HepG2 (cell line): ENCODE measurements at regions not wholly inside any gene's neighbourhood (a gene's known extent, or its start where the extent isn't known, plus 50 kb on each side); places are given as distances from the start of the nearest gene placed in this dataset.
"Not testable (repeated sequence)": the region's sequence is repeated elsewhere in the genome, so short reads cannot be mapped to it uniquely, and the experiment has no call there.

Source experiments
- ATAC-seq: fragments of 200-7000 bp; cut with Tn5 transposase; 3 replicates; pipeline ENCODE4 v1.9.1; 2020; ENCODE audit warnings: mild to moderate bottlenecking, moderate library complexity
- BruUV-seq: library from RNA; stranded (reverse); fragments of 400-500 nt; replicated peaks from 2 replicates; lab custom pipeline; 2021; lab: Mats Ljungman, UMichigan
- CTCF ChIA-PET: fragments of 300-600 bp; formaldehyde crosslinking; extraction: SDS; loops from one replicate; lab custom pipeline; 2021; ENCODE audit warnings: low total read pairs, inconsistent platforms, low intra/inter-chr PET ratio; lab: Yijun Ruan, JAX
- POLR2A ChIA-PET: fragments of 350-600 bp; sonication (Branson Sonifier 250); formaldehyde crosslinking; loops from one replicate; lab custom pipeline; 2020; ENCODE audit warnings: antibody characterized with exemption, inconsistent platforms; lab: Yijun Ruan, JAX
- DNase-seq: peaks from one replicate; pipeline ENCODE4 v3.0.0-alpha.2; 2015; ENCODE audit warnings: low spot score
- FAIRE-seq: peaks from 3 replicates; lab custom pipeline; 2011; peaks lifted over from hg19 to GRCh38; lab: Jason Lieb, UNC
- H2AFZ ChIP-seq: one replicate; pipeline ENCODE4 v1.6.1; 2011; ENCODE audit warnings: low read length, inconsistent platforms
- H3K27ac ChIP-seq: fragments of 300-600 bp; 3 replicates; pipeline ENCODE4 v1.8.0; 2011; ENCODE audit warnings: mixed run types, mild to moderate bottlenecking, mixed read lengths, low read length, inconsistent platforms; ENCODE audit not compliant: insufficient read depth; ENCODE audit errors: extremely low read length
- H3K27me3 ChIP-seq, 2 experiments: fragments of 200-600 bp in 1 of 2; 2 replicates in 1 of 2; 3 replicates in 1 of 2; pipeline versions ENCODE4 v1.6.0 to v1.8.0; 2011; ENCODE audit warnings: low read length in 2 of 2, mild to moderate bottlenecking in 2 of 2, moderate library complexity in 2 of 2, inconsistent platforms in 1 of 2; ENCODE audit not compliant: insufficient read depth in 2 of 2, control insufficient read depth in 1 of 2
- H3K36me3 ChIP-seq, 2 experiments: fragments of 200-600 bp in 1 of 2; replicated peaks in 1 of 2; 2 replicates in 1 of 2; 3 replicates in 1 of 2; pipeline versions ENCODE4 v1.5.1 to v1.8.0; 2011; ENCODE audit warnings: low read length in 2 of 2, inconsistent platforms in 1 of 2; ENCODE audit not compliant: insufficient read depth in 2 of 2, control insufficient read depth in 1 of 2
- H3K4me1 ChIP-seq: 2 replicates; pipeline ENCODE4 v1.5.1; 2012; ENCODE audit warnings: low read length, inconsistent platforms; ENCODE audit not compliant: insufficient read depth
- H3K4me2 ChIP-seq: 2 replicates; pipeline ENCODE4 v1.6.0; 2011; ENCODE audit warnings: low read depth, low read length, inconsistent platforms
- H3K4me3 ChIP-seq, 3 experiments: fragments of 200-600 bp in 1 of 3; sonication (generic), shearing (Covaris generic) in 1 of 3; replicated peaks in 1 of 3; 2 replicates each; pipeline ENCODE4 v1.5.1; 2011 to 2016; ENCODE audit warnings: low read length in 3 of 3, inconsistent platforms in 2 of 3, low read depth in 2 of 3, mild to moderate bottlenecking in 2 of 3, control low read depth in 1 of 3, mixed read lengths in 1 of 3; ENCODE audit not compliant: insufficient read depth in 1 of 3
- H3K79me2 ChIP-seq: one replicate; pipeline ENCODE4 v1.6.1; 2011; ENCODE audit warnings: low read length, inconsistent platforms; ENCODE audit not compliant: insufficient read depth
- H3K9ac ChIP-seq: 2 replicates; pipeline ENCODE4 v1.6.0; 2011; ENCODE audit warnings: mild to moderate bottlenecking, low read depth, low read length, inconsistent platforms; ENCODE audit not compliant: insufficient read depth
- H3K9me3 ChIP-seq: 2 replicates; pipeline ENCODE4 v1.5.1; 2012; ENCODE audit warnings: mild to moderate bottlenecking, low read length
- H4K20me1 ChIP-seq: 2 replicates; pipeline ENCODE4 v1.6.0; 2011; ENCODE audit warnings: inconsistent platforms, mild to moderate bottlenecking, low read length, moderate library complexity; ENCODE audit not compliant: insufficient read depth
- BHLHE40 ChIP-seq: IDR thresholded peaks from 2 replicates; pipeline ENCODE4 v1.6.1; 2011; ENCODE audit warnings: low read length, improper control_type of control experiment
- NFE2 ChIP-seq: sonication (generic); formaldehyde crosslinking; IDR thresholded peaks from 2 replicates; pipeline ENCODE4 v1.4.0; 2020; ENCODE audit warnings: missing genetic modification reagents
- RXRB ChIP-seq: IDR thresholded peaks from 2 replicates; pipeline ENCODE4 v1.6.1; 2016; ENCODE audit warnings: borderline replicate concordance, missing genetic modification reagents, missing compliant biosample characterization
- TCF7L2 ChIP-seq: IDR thresholded peaks from 2 replicates; pipeline ENCODE4 v1.6.1; 2011; ENCODE audit warnings: mild to moderate bottlenecking, low read depth, low read length, moderate library complexity
- YEATS4 ChIP-seq: sonication (generic); formaldehyde crosslinking; IDR thresholded peaks from 2 replicates; pipeline ENCODE4 v1.4.0; 2020; ENCODE audit warnings: missing genetic modification reagents, borderline replicate concordance
- ZNF331 ChIP-seq: sonication (generic); formaldehyde crosslinking; IDR thresholded peaks from 2 replicates; pipeline ENCODE4 v1.4.0; 2020; ENCODE audit warnings: missing genetic modification reagents
- ZNF75D ChIP-seq: sonication (generic); formaldehyde crosslinking; IDR thresholded peaks from 2 replicates; pipeline ENCODE4 v1.8.1; 2023; ENCODE audit warnings: missing genetic modification reagents, mild to moderate bottlenecking, borderline replicate concordance
- WGBS: methylation state at CpG from one replicate; pipeline ENCODE4 v1.1.6; 2017; ENCODE audit warnings: low lambda C conversion rate; 5-methylcytosine and 5-hydroxymethylcytosine counted together
- in situ Hi-C: cut with HindIII; loops from 2 replicates; pipeline ENCODE4 v1.10.0; 2017; ENCODE audit warnings: low pct_unique_long_range_greater_than_20kb; ENCODE audit not compliant: extremely low pct_ligation_motif_present
- intact Hi-C: fragments of 100-400 bp; cut with micrococcal nuclease; formaldehyde crosslinking; loops from one replicate; pipeline ENCODE4 v1.10.0; 2022; ENCODE audit not compliant: unreplicated experiment
- TF ChIP-seq, protein P1 (sequence below): sonication (generic); formaldehyde crosslinking; IDR thresholded peaks from 2 replicates; pipeline ENCODE4 v1.4.0; 2020; ENCODE audit warnings: missing genetic modification reagents, borderline replicate concordance
- TF ChIP-seq, protein P2 (sequence below): sonication (generic); formaldehyde crosslinking; IDR thresholded peaks from 2 replicates; pipeline ENCODE4 v1.4.0; 2020; ENCODE audit warnings: missing genetic modification reagents

DNA sequence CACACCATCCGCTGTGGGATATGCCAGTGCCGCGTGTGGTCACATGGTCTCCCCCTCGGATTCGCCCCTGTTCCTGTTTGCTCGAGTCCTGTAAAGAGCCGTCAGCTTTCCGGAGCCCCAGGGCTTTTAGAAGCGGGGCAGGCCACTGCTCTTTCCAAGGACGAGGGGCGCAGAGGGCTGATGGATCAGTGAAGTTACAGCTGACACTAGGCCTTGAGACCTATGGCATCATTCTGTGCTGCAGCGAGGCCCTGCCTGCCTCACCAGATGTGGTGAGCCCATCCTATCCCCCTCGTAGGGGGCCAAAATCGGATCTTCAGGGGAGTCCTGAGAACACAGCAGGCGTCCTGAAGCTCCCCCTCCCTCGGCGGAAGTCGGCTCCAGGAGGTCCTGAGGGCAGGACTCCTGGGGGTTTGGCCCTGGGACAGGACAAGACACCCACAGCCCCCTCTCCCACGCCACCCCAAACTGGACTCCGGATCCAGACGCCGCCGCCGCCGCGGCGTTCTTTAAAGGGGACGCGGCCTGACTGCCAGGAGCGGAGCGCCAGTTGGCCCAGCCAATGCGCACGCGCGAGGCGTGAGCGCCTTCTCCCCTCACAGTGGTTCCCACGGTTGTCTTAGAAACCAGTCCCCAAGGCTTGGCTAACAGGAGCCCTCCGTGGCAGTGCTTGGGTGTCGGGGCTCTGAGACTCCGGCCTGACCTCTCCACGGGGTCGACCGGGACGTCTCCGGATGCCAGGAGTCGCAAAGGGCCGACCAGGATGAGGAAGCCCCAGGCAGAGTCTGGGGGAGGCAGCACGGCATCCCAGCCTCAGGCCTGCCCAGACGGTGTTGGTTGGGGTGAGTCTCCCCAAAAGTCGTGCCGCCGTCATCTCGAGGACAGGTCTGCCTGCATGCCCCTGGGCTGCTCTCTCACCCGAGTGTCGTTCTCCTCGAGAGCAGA, 371.7 kb downstream of the ZNF716 start:
- BruUV-seq, result no TSS peak
- H2AFZ ChIP-seq, result no peak overlapping the region
- H3K27ac ChIP-seq, result no peak overlapping the region
- H3K27me3 ChIP-seq, result no peaks in the 10 kb centered on the region
- TF ChIP-seq YEATS4 (no peak), ZNF75D (CRISPR knock-in tag) (no peak), ZNF331 (CRISPR knock-in tag) (no peak), NFE2 (no peak), RXRB (CRISPR knock-in tag) (no peak), TCF7L2 (no peak), BHLHE40 (no peak)
- TF ChIP-seq, protein P1, sequence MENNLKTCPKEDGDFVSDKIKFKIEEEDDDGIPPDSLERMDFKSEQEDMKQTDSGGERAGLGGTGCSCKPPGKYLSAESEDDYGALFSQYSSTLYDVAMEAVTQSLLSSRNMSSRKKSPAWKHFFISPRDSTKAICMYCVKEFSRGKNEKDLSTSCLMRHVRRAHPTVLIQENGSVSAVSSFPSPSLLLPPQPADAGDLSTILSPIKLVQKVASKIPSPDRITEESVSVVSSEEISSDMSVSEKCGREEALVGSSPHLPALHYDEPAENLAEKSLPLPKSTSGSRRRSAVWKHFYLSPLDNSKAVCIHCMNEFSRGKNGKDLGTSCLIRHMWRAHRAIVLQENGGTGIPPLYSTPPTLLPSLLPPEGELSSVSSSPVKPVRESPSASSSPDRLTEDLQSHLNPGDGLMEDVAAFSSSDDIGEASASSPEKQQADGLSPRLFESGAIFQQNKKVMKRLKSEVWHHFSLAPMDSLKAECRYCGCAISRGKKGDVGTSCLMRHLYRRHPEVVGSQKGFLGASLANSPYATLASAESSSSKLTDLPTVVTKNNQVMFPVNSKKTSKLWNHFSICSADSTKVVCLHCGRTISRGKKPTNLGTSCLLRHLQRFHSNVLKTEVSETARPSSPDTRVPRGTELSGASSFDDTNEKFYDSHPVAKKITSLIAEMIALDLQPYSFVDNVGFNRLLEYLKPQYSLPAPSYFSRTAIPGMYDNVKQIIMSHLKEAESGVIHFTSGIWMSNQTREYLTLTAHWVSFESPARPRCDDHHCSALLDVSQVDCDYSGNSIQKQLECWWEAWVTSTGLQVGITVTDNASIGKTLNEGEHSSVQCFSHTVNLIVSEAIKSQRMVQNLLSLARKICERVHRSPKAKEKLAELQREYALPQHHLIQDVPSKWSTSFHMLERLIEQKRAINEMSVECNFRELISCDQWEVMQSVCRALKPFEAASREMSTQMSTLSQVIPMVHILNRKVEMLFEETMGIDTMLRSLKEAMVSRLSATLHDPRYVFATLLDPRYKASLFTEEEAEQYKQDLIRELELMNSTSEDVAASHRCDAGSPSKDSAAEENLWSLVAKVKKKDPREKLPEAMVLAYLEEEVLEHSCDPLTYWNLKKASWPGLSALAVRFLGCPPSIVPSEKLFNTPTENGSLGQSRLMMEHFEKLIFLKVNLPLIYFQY, result no peak
- TF ChIP-seq, protein P2, sequence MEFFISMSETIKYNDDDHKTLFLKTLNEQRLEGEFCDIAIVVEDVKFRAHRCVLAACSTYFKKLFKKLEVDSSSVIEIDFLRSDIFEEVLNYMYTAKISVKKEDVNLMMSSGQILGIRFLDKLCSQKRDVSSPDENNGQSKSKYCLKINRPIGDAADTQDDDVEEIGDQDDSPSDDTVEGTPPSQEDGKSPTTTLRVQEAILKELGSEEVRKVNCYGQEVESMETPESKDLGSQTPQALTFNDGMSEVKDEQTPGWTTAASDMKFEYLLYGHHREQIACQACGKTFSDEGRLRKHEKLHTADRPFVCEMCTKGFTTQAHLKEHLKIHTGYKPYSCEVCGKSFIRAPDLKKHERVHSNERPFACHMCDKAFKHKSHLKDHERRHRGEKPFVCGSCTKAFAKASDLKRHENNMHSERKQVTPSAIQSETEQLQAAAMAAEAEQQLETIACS (CRISPR knock-in tag), result no peak
- H3K9me3 ChIP-seq, result peaks cover 78% of the 10 kb centered on the region
- in situ Hi-C loops, result no loop called here
- ATAC-seq, result no peak
- H3K4me1 ChIP-seq, result no peaks in the 10 kb centered on the region
- H4K20me1 ChIP-seq, result no peaks in the 10 kb centered on the region
- ChIA-PET CTCF (no interaction called here), POLR2A (no interaction called here)
- DNase-seq, result no peak
- H3K9ac ChIP-seq, result no peak overlapping the region
- intact Hi-C loops, result no loop called here
- H3K36me3 ChIP-seq, result no peaks in the 10 kb centered on the region
- H3K4me2 ChIP-seq, result no peak overlapping the region
- no peak for FAIRE-seq
- H3K79me2 ChIP-seq, result no peaks in the 10 kb centered on the region
- WGBS, result 70% methylated on average over 29 of the region's 57 CpGs
- H3K4me3 ChIP-seq, result no peak overlapping the region

DNA sequence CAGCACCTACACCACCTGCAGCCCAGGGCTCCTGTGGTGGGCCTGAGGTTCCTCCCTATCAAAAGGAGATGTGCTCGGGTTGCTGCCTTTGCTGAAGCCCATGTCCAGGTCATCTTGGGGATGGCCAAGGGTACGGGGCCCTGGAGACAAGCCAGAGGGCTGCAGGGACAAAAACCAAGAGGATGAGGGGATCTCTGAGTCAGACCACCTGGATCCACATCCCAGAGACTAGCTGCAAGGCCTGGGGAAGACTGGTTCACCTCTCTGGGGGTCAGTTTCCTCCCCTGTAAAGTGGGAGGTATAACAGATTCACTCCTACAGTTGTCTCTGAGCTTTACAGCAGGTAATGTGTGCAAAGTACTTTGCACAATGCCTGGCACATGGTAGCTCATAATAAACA, 376.6 kb downstream of the ZNF716 start:
- BruUV-seq, POLR2A ChIA-PET, H3K36me3 ChIP-seq, H3K4me2 ChIP-seq, DNase-seq, H2AFZ ChIP-seq, CTCF ChIA-PET, H3K4me3 ChIP-seq, H3K27ac ChIP-seq, ATAC-seq, H4K20me1 ChIP-seq, H3K4me1 ChIP-seq, FAIRE-seq, intact Hi-C loops, H3K9ac ChIP-seq, H3K27me3 ChIP-seq, H3K79me2 ChIP-seq, in situ Hi-C loops: not testable (repeated sequence)
- WGBS, result 0% methylated on average over 2 of the region's 2 CpGs
- H3K9me3 ChIP-seq, result peaks cover 38% of the 10 kb centered on the region
